HG03159 (cell line): ENCODE measurements at regions not wholly inside any gene's neighbourhood (a gene's known extent, or its start where the extent isn't known, plus 50 kb on each side); places are given as distances from the start of the nearest gene placed in this dataset.
"Not testable (repeated sequence)": the region's sequence is repeated elsewhere in the genome, so short reads cannot be mapped to it uniquely, and the experiment has no call there.

Source experiments
- ATAC-seq: cut with Tn5 transposase; IDR thresholded peaks from one replicate; pipeline ENCODE4 v1.9.1; 2021; ENCODE audit warnings: mild to moderate bottlenecking, moderate library complexity; ENCODE audit not compliant: unreplicated experiment

GRCh38 chr11:41675205-41675604 lies 215.8 kb upstream of the LRRC4C start:
- ATAC-seq = no peak

GRCh38 chr11:41713030-41713429 lies 253.6 kb upstream of the LRRC4C start:
- no peak for ATAC-seq

- no peak for ATAC-seq
Observed at GRCh38 chr11:41714101-41714500, 254.6 kb upstream of the LRRC4C start.

- ATAC-seq = no peak
Observed at GRCh38 chr11:41716862-41717261, 257.4 kb upstream of the LRRC4C start.

- no peak for ATAC-seq
Observed at GRCh38 chr11:41720761-41721160, 261.3 kb upstream of the LRRC4C start.

- ATAC-seq = not testable (repeated sequence)
Observed at GRCh38 chr11:41728161-41728560, 268.7 kb upstream of the LRRC4C start.

- no peak for ATAC-seq
Observed at GRCh38 chr11:41775296-41775695, 315.8 kb upstream of the LRRC4C start.

- no peak for ATAC-seq
Observed at GRCh38 chr11:41779401-41779960, 320.0 kb upstream of the LRRC4C start.

GRCh38 chr11:41781441-41781840 lies 322.0 kb upstream of the LRRC4C start:
- no peak for ATAC-seq

GRCh38 chr11:41784513-41785335 lies 325.3 kb upstream of the LRRC4C start:
- ATAC-seq = no peak

- ATAC-seq = no peak
Observed at GRCh38 chr11:41786087-41786486, 326.6 kb upstream of the LRRC4C start.

GRCh38 chr11:41788177-41788576 lies 328.7 kb upstream of the LRRC4C start:
- no peak for ATAC-seq

- no peak for ATAC-seq
Observed at GRCh38 chr11:41789376-41789775, 329.9 kb upstream of the LRRC4C start.

- ATAC-seq = no peak
Observed at GRCh38 chr11:41795004-41795403, 335.6 kb upstream of the LRRC4C start.

GRCh38 chr11:41799754-41800153 lies 340.3 kb upstream of the LRRC4C start:
- no peak for ATAC-seq

GRCh38 chr11:41803895-41804294 lies 344.4 kb upstream of the LRRC4C start:
- no peak for ATAC-seq

GRCh38 chr11:41816396-41816795 lies 356.9 kb upstream of the LRRC4C start:
- no peak for ATAC-seq

GRCh38 chr11:41824287-41824686 lies 364.8 kb upstream of the LRRC4C start:
- not testable (repeated sequence) for ATAC-seq

GRCh38 chr11:41826085-41826484 lies 366.6 kb upstream of the LRRC4C start:
- ATAC-seq = no peak

- no peak for ATAC-seq
Observed at GRCh38 chr11:41836431-41836830, 377.0 kb upstream of the LRRC4C start.

- no peak for ATAC-seq
Observed at GRCh38 chr11:41842673-41843072, 383.2 kb upstream of the LRRC4C start.

- no peak for ATAC-seq
Observed at GRCh38 chr11:41845066-41845465, 385.6 kb upstream of the LRRC4C start.

- no peak for ATAC-seq
Observed at GRCh38 chr11:41848349-41848748, 388.9 kb upstream of the LRRC4C start.
